Neural crest cell (in vitro differentiated cells): ENCODE measurements at regions not wholly inside any gene's neighbourhood (a gene's known extent, or its start where the extent isn't known, plus 50 kb on each side); places are given as distances from the start of the nearest gene placed in this dataset.
"Not testable (repeated sequence)": the region's sequence is repeated elsewhere in the genome, so short reads cannot be mapped to it uniquely, and the experiment has no call there.

Experiments
- DNase-seq: peaks from one replicate; pipeline ENCODE4 v3.0.0; 2021; ENCODE audit warnings: low read depth, mixed read lengths, low spot score
- H3K27ac Mint-ChIP-seq: one replicate; pipeline ENCODE4 v1.8.0; 2021; ENCODE audit warnings: mild to moderate bottlenecking, mixed read lengths; ENCODE audit not compliant: unreplicated experiment
- H3K27me3 Mint-ChIP-seq: 2 replicates; pipeline ENCODE4 v1.8.0; 2021; ENCODE audit warnings: low read depth, mild to moderate bottlenecking, mixed read lengths
- H3K36me3 Mint-ChIP-seq: 2 replicates; pipeline ENCODE4 v1.8.0; 2021; ENCODE audit warnings: low read depth, mild to moderate bottlenecking, mixed read lengths
- H3K4me1 Mint-ChIP-seq: 2 replicates; pipeline ENCODE4 v1.8.0; 2021; ENCODE audit warnings: mixed read lengths
- H3K4me3 Mint-ChIP-seq: one replicate; pipeline ENCODE4 v1.8.0; 2021; ENCODE audit warnings: mild to moderate bottlenecking, mixed read lengths
- H3K9me3 Mint-ChIP-seq: 2 replicates; pipeline ENCODE4 v1.8.0; 2021; ENCODE audit warnings: mixed read lengths
- TF ChIP-seq, protein P1 (sequence below): fragments of 200-600 bp; sonication (generic); conservative IDR thresholded peaks from 2 replicates; pipeline ENCODE4 v1.5.0; 2021; ENCODE audit warnings: antibody characterized with exemption, mild to moderate bottlenecking

- Mint-ChIP-seq H3K9me3 (no peaks in the 10 kb centered on the region), H3K27me3 (no peaks in the 10 kb centered on the region), H3K36me3 (no peaks in the 10 kb centered on the region), H3K27ac (no peak overlapping the region), H3K4me3 (no peak overlapping the region), H3K4me1 (no peaks in the 10 kb centered on the region)
- TF ChIP-seq, protein P1, sequence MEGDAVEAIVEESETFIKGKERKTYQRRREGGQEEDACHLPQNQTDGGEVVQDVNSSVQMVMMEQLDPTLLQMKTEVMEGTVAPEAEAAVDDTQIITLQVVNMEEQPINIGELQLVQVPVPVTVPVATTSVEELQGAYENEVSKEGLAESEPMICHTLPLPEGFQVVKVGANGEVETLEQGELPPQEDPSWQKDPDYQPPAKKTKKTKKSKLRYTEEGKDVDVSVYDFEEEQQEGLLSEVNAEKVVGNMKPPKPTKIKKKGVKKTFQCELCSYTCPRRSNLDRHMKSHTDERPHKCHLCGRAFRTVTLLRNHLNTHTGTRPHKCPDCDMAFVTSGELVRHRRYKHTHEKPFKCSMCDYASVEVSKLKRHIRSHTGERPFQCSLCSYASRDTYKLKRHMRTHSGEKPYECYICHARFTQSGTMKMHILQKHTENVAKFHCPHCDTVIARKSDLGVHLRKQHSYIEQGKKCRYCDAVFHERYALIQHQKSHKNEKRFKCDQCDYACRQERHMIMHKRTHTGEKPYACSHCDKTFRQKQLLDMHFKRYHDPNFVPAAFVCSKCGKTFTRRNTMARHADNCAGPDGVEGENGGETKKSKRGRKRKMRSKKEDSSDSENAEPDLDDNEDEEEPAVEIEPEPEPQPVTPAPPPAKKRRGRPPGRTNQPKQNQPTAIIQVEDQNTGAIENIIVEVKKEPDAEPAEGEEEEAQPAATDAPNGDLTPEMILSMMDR, result no peak
- no peak for DNase-seq
Measured at GRCh38 chr7:52571026-52571425, 464.4 kb upstream of the POM121L12 start.

DNA sequence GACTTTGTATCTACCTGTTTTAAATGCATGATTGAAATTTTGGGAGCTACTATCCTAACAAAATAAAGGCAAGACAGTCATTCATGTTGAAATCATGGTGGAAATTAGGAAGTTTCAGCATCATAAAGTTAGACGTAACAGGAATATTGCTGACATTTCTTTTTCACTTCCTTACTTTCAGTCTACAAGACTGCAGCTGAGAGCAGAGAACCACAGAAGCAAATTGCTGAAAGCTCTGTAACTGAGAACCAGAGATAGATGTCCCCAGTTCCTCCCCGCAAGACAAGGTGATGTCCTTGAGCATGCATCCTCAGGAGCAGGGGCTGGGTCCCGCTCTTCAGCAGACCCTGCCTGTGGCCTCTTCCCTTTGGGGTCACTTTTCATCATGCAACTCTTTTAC is 466.3 kb upstream of the POM121L12 start:
- no peaks in the 10 kb centered on the region for H3K9me3 Mint-ChIP-seq
- H3K27me3 Mint-ChIP-seq, result no peaks in the 10 kb centered on the region
- H3K4me3 Mint-ChIP-seq, result no peak overlapping the region
- no peaks in the 10 kb centered on the region for H3K4me1 Mint-ChIP-seq
- DNase-seq, result no peak
- no peak overlapping the region for H3K27ac Mint-ChIP-seq
- no peaks in the 10 kb centered on the region for H3K36me3 Mint-ChIP-seq
- TF ChIP-seq, protein P1, result no peak

DNA sequence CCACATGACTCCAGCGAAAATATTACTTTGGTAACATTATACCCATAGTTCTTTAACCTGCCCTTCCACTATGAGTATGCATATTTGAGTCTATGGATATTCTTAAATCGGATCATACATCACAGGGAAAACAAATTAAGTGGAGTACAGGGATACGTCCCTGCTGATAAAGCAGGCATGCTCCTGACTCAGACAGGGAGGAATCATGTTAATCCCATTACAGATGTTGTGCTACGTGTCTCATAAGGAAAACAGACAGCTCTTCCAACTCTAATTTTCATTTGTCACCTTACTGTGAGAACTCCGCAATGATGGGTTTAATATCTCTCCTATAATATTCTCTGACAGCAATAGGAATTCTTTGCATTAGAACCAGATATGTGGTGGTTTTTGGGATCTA is 469.5 kb upstream of the POM121L12 start:
- H3K27me3 Mint-ChIP-seq, result no peaks in the 10 kb centered on the region
- TF ChIP-seq, protein P1, result no peak
- no peak overlapping the region for H3K27ac Mint-ChIP-seq
- DNase-seq, result no peak
- no peak overlapping the region for H3K4me3 Mint-ChIP-seq
- no peaks in the 10 kb centered on the region for H3K36me3 Mint-ChIP-seq
- no peaks in the 10 kb centered on the region for H3K4me1 Mint-ChIP-seq
- no peaks in the 10 kb centered on the region for H3K9me3 Mint-ChIP-seq

DNA sequence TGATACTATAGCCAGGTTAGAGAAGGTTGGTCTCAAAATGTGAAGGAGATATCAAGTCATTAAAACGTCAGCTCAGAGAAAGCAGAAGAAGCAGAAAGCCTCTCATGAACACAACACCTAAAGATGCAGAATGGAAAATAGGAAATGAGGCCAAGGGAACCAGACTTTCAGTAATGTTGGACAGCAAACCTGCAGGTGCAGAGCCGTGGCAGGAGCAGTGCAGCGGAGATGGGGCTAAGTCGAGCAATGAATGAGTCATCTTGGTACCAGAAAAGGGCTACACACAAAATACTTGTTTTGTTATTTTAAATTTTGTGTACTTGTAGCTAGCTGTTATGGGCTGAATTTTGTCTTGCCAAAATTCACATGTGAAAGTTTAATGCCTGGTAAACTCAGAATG is 479.6 kb upstream of the POM121L12 start:
- H3K27ac Mint-ChIP-seq, result no peak overlapping the region
- DNase-seq, result no peak
- H3K36me3 Mint-ChIP-seq, result no peaks in the 10 kb centered on the region
- TF ChIP-seq, protein P1, result no peak
- no peaks in the 10 kb centered on the region for H3K9me3 Mint-ChIP-seq
- no peaks in the 10 kb centered on the region for H3K27me3 Mint-ChIP-seq
- no peaks in the 10 kb centered on the region for H3K4me1 Mint-ChIP-seq
- H3K4me3 Mint-ChIP-seq, result no peak overlapping the region

DNA sequence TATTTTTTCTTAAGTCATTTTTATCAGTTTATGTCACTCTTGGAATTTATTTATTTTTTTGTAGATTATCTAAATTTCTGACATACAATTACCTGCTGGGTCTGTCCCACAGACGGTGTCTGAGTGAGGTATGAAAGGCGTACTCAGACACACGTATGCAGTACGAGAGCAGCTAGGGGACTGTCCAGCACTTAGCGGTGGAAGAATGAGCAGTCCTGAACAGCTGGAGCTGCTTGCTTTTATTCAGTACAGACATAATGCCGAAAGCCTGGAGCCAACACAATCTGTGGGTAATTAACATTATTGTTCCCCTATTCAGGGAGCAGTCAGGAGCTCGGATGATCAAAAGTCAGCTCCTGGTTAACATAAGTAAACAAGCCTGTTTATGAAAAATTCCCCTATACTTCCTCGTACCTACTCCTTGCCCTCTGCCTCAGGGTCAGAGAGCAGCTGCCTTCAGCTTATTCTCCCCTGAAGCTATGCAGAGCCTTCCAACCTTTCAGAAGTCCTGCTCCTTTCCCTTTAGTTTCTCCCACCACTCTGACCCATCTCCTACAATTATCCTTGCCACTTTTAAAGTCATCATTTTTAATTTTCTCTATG is 488.0 kb upstream of the POM121L12 start:
- H3K36me3 Mint-ChIP-seq, result no peaks in the 10 kb centered on the region
- H3K27ac Mint-ChIP-seq, result no peak overlapping the region
- no peak overlapping the region for H3K4me3 Mint-ChIP-seq
- TF ChIP-seq, protein P1, result no peak
- no peak for DNase-seq
- no peaks in the 10 kb centered on the region for H3K27me3 Mint-ChIP-seq
- H3K4me1 Mint-ChIP-seq, result peaks cover 7% of the 10 kb centered on the region
- peaks cover 2% of the 10 kb centered on the region for H3K9me3 Mint-ChIP-seq

DNA sequence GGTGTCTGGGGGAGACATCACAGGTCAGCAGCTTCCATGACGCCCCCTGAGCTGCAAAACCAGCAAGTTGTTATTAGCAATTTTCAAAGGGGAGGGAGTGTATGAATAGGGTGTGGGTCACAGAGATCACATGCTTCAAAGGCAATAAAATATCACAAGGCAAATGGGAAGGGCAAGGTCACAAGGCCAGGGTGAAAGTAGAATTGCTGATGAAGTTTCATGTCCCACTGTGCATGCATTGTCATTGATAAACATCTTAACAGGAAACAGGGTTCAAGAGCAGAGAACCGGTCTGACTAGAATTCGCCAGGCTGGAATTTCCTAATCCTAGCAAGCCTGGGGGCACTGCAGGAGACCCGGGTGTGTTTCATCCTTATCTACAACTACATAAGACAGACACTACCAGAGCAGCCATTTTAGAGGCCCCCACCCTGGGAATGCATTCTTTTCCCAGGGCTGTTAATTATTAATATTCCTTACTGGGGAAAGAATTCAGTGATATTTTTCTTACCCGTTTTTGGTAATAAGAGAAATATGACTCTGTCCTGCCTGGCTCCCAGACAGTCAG is 494.2 kb upstream of the POM121L12 start:
- not testable (repeated sequence) for H3K27ac Mint-ChIP-seq, DNase-seq, H3K36me3 Mint-ChIP-seq, H3K9me3 Mint-ChIP-seq, H3K4me3 Mint-ChIP-seq, H3K27me3 Mint-ChIP-seq
- H3K4me1 Mint-ChIP-seq, result peaks cover 11% of the 10 kb centered on the region
